Transverse colon (tissue), 4 donors: ENCODE measurements at regions not wholly inside any gene's neighbourhood (a gene's known extent, or its start where the extent isn't known, plus 50 kb on each side); places are given as distances from the start of the nearest gene placed in this dataset.
"Not testable (repeated sequence)": the region's sequence is repeated elsewhere in the genome, so short reads cannot be mapped to it uniquely, and the experiment has no call there.

Source experiments
- DNase-seq: peaks from one replicate; pipeline ENCODE4 v3.0.0-alpha.2; 2019
- H3K27ac ChIP-seq, 4 donors: fragments of 200-600 bp; sonication (generic); 2 replicates each; pipeline ENCODE4 v1.5.1; 2016 to 2018; ENCODE audit warnings: inconsistent platforms in 4 of 4
- H3K27me3 ChIP-seq: fragments of 200-600 bp; sonication (generic); 2 replicates; pipeline ENCODE4 v1.5.1; 2017; ENCODE audit warnings: inconsistent platforms
- H3K36me3 ChIP-seq, 4 donors: fragments of 200-600 bp; sonication (generic); 2 replicates each; pipeline ENCODE4 v1.5.1; 2017 to 2019; ENCODE audit warnings: inconsistent platforms in 4 of 4
- H3K4me1 ChIP-seq, 4 donors: fragments of 200-600 bp; sonication (generic); 2 replicates each; pipeline ENCODE4 v1.5.1; 2017 to 2020; ENCODE audit warnings: inconsistent platforms in 4 of 4
- H3K4me3 ChIP-seq, 4 donors: fragments of 200-600 bp; sonication (generic); 1 replicate in 1 of 4; 2 replicates in 3 of 4; pipeline versions ENCODE4 v1.5.1 to v1.6.1; 2017 to 2019; ENCODE audit warnings: inconsistent platforms in 4 of 4
- H3K9me3 ChIP-seq, 2 donors: fragments of 200-600 bp; sonication (generic); 2 replicates each; pipeline ENCODE4 v1.5.1; 2017 to 2019; ENCODE audit warnings: inconsistent platforms in 2 of 2
- EP300 ChIP-seq: sonication (generic); formaldehyde crosslinking; IDR thresholded peaks from one replicate; pipeline ENCODE4 v1.6.1; 2017; ENCODE audit warnings: antibody characterized with exemption, low read depth
- POLR2A ChIP-seq: fragments of 450-650 bp; IDR thresholded peaks from one replicate; pipeline ENCODE4 v1.6.1; 2016; ENCODE audit warnings: antibody characterized with exemption, mild to moderate bottlenecking, moderate library complexity
- POLR2AphosphoS5 ChIP-seq, 3 donors: sonication (generic); formaldehyde crosslinking; IDR thresholded peaks; one replicate each; pipeline ENCODE4 v1.6.1; 2016; ENCODE audit warnings: antibody characterized with exemption in 3 of 3
- WGBS, 2 donors: methylation state at CpG; one replicate each; pipeline ENCODE4 v1.1.5; 2018; ENCODE audit warnings: low coverage in 1 of 2; 5-methylcytosine and 5-hydroxymethylcytosine counted together
- in situ Hi-C, 4 donors: fragments of 200-750 bp; cut with MboI; loops; one replicate each; pipeline versions ENCODE4 v1.15.0 to v1.15.1; 2017; ENCODE audit warnings: low sequenced_read_pairs in 3 of 4, low pct_ligation_motif_present in 1 of 4, low pct_unique_long_range_greater_than_20kb in 1 of 4
- intact Hi-C: fragments of 100-400 bp; cut with DNase I; formaldehyde crosslinking; loops from one replicate; pipeline ENCODE4 v1.15.1; 2023; ENCODE audit warnings: low total_unique reads
- TF ChIP-seq, protein P1 (sequence below), 5 experiments: fragments of 200-600 bp in 3 of 5; fragments of 450-650 bp in 2 of 5; sonication (generic) in 3 of 5; IDR thresholded peaks; 1 replicate in 2 of 5; 2 replicates in 3 of 5; pipeline ENCODE4 v1.5.1; 2016 to 2017; ENCODE audit warnings: antibody characterized with exemption in 5 of 5, inconsistent platforms in 3 of 5, mild to moderate bottlenecking in 2 of 5, moderate library complexity in 1 of 5

DNA sequence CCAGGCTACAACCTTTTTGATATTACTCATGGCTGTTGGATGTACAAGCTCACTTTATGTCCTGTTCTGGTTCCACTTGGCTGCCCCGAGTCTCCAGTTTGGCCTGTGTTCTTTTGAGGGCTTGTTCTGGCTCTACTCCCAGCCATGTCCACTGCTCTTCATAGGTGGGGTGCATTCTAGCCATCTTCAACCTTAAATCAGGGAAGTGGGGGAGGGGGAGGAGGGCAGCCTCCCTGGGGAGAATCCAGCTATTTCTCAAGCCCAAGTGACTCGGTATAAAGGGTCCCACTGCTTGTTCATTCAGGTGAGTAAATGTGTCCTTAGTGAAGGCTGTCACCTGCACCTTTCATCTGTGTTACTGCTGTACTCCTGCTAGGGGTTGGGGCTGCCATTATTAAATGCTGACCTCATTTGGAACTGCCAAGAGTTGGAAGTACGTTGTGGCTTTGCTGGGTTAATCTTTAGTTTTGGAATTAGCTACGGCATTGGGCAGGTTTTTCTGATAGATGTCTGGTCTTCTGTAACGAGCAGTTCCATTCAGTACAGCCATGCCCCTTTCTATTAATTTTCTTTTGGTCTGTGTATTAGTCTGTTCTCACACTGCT is 255.8 kb downstream of the GOLGA6L6 start:
- H3K4me3 ChIP-seq, H3K27me3 ChIP-seq, H3K27ac ChIP-seq, DNase-seq, H3K4me1 ChIP-seq, H3K9me3 ChIP-seq, intact Hi-C loops, H3K36me3 ChIP-seq, in situ Hi-C loops: not testable (repeated sequence)
- WGBS, 2 donors: 54 to 56% methylated on average over 5 of the region's 5 CpGs

DNA sequence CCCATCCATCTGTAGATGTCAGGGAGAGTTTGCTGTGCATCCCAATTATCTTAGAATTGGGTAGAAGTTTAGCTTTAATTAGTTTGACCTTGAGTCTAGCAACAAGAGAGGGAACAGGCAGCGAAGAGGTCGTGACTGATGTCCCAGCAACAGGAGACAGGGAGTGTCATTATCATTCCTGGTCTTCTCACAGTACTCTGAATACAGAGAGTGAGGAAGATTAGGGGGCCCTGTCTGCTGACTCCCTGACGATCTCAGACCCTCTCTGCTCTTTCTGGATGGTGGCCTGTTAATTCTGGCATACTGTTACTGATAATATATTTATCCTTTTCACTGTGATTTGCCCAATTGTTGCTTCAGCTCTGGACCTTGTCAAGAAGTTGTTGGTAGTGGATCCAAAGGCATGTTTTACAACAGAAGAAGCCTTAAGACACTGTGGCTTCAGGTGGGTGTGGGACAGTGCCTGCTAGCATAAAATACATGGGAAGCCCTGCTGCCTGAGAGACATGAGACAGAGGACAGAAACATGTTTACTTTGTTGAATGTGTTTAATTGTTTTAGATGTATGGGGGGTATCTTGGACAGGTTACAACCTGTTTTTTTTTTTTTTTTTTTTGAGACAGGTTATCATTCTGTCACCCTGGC is 256.6 kb downstream of the GOLGA6L6 start:
- in situ Hi-C loops, H3K27me3 ChIP-seq, H3K9me3 ChIP-seq, H3K27ac ChIP-seq, DNase-seq, H3K4me1 ChIP-seq, intact Hi-C loops, H3K36me3 ChIP-seq, H3K4me3 ChIP-seq: not testable (repeated sequence)
- 59 to 61% methylated on average over 3 of the region's 3 CpGs for WGBS, 2 donors

DNA sequence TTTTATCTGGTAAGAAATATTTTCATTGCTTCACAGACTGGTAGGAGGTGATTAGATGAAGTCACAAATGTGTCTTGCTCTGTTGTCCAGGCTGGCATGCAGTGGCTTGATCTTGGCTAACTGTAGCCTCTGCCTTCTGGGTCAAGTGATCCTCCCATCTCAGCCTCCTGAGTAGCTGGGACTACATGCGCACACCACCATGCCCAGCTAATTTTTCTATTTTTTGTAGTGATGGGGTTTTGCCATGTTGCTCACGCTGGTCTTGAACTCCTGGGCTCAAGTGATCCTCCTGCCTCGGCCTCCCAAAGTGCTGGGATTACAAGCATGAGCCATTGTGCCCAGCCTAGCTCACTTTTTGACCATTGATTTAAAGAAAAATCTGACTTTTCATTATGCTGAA is 257.9 kb downstream of the GOLGA6L6 start:
- H3K36me3 ChIP-seq, in situ Hi-C loops, DNase-seq, H3K4me1 ChIP-seq, H3K9me3 ChIP-seq, H3K27ac ChIP-seq, H3K27me3 ChIP-seq, intact Hi-C loops, H3K4me3 ChIP-seq: not testable (repeated sequence)
- 52 to 54% methylated on average over 3 of the region's 3 CpGs for WGBS, 2 donors

DNA sequence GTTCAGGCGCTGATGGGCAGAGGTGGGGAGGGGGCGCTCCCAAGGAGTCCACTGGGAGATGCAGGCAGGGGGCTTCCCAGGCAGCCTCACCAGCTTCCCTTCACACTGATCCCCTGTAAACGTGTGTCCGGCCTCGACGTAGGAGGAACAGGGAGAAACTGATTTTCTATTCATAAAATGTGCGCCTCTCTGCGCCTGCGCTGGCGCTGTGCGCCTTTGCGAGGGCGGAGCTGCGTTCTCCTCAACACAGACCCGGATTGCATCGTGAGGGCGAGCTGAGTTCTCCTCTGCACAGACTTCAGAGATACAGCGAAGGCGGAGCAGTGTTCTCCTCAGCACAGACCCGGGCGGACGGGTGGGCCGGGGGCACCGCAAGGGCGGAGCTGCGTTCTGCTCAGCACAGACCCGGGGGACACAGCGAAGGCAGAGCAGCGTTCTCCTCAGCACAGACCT is 259.1 kb downstream of the GOLGA6L6 start:
- DNase-seq, H3K27me3 ChIP-seq, in situ Hi-C loops, H3K36me3 ChIP-seq, H3K9me3 ChIP-seq, H3K4me3 ChIP-seq, H3K4me1 ChIP-seq, H3K27ac ChIP-seq, intact Hi-C loops: not testable (repeated sequence)
- WGBS, 2 donors: 90% methylated on average over 29 of the region's 29 CpGs; no CpG with 5 or more reads in 1 of the 2 donors

DNA sequence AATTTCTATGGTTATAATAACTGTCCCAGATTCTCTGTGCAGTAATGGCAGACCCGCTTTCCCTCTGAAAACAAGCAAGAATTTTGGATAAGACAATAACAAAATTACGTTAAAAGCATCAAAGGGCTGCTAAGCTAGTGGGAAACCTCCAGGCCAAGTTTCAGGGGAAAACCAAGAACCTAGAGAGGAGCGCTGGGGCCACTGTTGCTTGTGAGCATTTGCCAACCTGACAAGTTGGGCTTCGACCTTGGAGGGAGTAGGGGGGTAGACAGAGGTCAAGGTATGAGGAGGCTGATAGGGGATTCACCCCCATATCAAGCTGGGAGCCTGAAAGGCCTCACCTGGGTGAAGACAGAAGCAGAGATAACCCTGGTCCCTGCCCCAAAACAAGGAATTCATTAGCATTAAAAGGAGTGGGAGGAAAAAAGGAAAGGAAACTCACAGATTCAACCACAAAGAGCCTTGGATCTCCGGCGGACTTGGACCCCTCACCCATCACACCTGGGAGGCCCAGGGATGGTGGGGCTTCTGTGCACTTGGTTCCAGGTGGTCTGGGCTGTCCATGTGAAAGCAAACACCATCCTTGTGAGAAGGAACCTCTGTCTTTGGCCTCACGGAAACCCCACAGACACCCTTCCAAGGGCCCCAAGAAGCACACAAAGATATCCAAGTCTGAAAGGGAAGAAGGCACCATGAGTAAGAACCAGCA is 259.9 kb downstream of the GOLGA6L6 start:
- H3K27me3 ChIP-seq, H3K4me3 ChIP-seq, in situ Hi-C loops, H3K4me1 ChIP-seq, H3K27ac ChIP-seq, H3K36me3 ChIP-seq, intact Hi-C loops, DNase-seq: not testable (repeated sequence)
- WGBS, 2 donors: 54 to 74% methylated on average over 6 to 7 of the region's 7 CpGs
- peaks cover 0 to 11% of the 10 kb centered on the region in 2 donors for H3K9me3 ChIP-seq

DNA sequence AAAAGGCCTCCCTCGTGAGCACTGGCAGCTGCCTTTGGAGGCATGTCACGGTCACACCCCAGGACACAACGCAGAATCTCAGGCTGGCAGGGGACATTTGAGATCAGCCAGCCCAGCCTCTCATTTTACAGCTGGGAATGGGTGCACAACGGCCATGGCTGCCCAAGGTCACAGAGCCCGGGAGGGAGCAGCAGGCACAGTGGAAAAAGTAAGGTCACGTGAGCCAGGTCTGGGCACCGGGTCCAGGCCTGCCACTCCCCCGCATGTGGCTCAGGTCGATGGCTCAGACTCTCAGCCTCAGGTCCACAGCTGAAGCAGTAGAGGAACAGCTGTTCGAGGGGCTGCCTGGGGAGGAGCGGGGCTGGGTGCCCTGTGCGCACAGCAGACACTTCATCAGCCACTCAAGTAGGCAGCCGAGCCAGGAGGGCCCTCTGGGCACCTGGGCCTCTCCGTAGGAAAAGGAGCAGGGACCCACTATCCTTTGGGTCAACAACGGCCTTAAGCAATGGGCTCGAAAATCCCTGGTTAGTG is 260.6 kb downstream of the GOLGA6L6 start:
- Histone ChIP-seq H3K27me3 (no peaks in the 10 kb centered on the region), H3K36me3 (no peaks in the 10 kb centered on the region), H3K27ac (no peak overlapping the region), H3K9me3 (peaks cover 0 to 11% of the 10 kb centered on the region in 2 donors), H3K4me3 (no peak overlapping the region), H3K4me1 (no peaks in the 10 kb centered on the region)
- WGBS, 2 donors: 84% methylated on average over 16 of the region's 16 CpGs; no CpG with 5 or more reads in 1 of the 2 donors
- intact Hi-C loops: no loop called here
- TF ChIP-seq EP300 (no peak), POLR2A (no peak), POLR2AphosphoS5 (IDR thresholded peaks at IDR 0.05) (no peak)
- TF ChIP-seq, protein P1, sequence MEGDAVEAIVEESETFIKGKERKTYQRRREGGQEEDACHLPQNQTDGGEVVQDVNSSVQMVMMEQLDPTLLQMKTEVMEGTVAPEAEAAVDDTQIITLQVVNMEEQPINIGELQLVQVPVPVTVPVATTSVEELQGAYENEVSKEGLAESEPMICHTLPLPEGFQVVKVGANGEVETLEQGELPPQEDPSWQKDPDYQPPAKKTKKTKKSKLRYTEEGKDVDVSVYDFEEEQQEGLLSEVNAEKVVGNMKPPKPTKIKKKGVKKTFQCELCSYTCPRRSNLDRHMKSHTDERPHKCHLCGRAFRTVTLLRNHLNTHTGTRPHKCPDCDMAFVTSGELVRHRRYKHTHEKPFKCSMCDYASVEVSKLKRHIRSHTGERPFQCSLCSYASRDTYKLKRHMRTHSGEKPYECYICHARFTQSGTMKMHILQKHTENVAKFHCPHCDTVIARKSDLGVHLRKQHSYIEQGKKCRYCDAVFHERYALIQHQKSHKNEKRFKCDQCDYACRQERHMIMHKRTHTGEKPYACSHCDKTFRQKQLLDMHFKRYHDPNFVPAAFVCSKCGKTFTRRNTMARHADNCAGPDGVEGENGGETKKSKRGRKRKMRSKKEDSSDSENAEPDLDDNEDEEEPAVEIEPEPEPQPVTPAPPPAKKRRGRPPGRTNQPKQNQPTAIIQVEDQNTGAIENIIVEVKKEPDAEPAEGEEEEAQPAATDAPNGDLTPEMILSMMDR (IDR thresholded peaks at IDR 0.05): no peak
- no peak for DNase-seq
- in situ Hi-C loops: no loop called here

DNA sequence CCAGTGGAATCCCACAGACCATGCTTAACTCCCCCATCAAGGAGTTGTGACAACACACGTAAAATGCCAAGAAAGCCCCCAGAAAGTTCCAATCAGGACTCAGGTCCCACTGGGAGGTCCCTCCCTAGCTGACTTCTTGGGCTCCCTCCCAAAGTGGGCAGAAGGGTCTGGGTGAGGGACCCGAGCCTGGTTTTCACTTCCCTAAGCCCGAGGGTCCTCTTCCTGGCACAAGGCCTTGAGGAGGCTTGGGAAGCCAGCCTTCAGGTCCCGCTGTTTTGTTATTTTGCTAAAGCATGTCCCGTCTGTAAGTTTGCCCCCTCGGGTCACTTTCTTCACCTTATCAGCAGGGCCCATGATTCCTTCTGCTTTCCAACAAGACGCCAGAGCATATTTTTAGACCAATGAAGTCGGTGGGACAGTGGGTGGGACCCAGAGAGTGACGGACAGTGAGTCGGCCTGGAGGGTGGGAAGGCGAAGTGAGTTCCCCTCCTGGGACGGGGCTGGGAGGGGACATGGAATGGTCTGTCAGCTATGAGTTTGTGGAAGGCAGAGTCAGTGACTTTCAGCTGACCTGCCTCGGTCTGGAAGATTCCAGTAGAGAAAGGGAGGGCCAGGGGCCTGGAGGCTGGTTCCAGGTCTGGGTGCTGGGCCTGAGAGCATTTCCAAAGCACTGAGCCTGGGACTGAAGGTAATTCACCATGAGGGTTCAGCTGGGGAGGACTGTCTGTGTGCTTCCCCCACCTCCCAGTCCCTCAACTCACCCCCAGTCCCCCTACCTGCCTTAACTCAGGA is 261.3 kb downstream of the GOLGA6L6 start:
- in situ Hi-C loops, intact Hi-C loops, H3K4me1 ChIP-seq, DNase-seq, H3K27ac ChIP-seq, H3K27me3 ChIP-seq, H3K4me3 ChIP-seq, H3K36me3 ChIP-seq: not testable (repeated sequence)
- WGBS, 2 donors: 69 to 81% methylated on average over 10 to 13 of the region's 13 CpGs
- H3K9me3 ChIP-seq: peaks cover 0 to 11% of the 10 kb centered on the region in 2 donors

DNA sequence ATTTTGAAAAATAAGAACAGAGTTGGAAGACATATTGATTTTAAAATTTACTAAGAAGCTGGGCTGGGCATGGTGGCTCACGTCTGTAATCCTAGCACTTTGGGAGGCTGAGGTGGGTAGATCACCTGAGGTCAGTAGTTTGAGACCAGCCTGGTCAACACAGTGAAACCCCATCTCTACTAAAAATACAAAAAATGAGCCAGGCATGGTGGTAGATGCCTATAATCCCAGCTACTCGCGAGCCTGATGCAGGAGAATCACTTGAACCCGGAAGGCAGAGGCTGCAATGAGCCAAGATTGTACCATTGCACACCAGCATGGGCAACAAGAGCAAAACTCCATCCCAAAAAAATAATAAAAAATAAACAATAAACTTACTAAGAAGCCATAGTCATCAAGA is 262.5 kb downstream of the GOLGA6L6 start:
- DNase-seq, in situ Hi-C loops: not testable (repeated sequence)
- H3K9me3 ChIP-seq: peaks cover 0 to 11% of the 10 kb centered on the region in 2 donors

DNA sequence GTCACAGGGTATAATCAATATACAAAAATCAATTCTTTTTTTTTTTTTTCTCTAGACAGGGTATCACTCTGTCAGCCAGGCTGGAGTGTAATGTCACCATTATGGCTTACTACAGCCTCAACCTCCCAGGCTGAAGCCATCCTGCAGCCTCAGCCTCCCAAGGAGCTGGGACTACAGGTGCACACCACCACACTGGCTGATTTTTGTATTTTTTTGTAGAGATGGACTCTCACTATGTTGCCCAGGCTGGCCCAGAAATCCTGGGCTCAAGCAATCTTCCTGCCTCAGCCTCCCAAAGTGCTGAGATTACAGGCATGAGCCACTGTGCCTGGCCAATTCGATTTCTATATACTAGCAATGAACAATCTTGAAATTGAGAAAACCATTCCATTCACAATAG is 263.2 kb downstream of the GOLGA6L6 start:
- H3K27me3 ChIP-seq, H3K4me1 ChIP-seq, H3K36me3 ChIP-seq, intact Hi-C loops, in situ Hi-C loops, H3K27ac ChIP-seq, DNase-seq, H3K4me3 ChIP-seq: not testable (repeated sequence)
- 17 to 23% methylated on average over 1 of the region's 1 CpG for WGBS, 2 donors
- H3K9me3 ChIP-seq: peaks cover 0 to 11% of the 10 kb centered on the region in 2 donors

More for the DNA sequence above, 262.5 kb downstream of the GOLGA6L6 start:
- H3K4me1 ChIP-seq, H3K27me3 ChIP-seq, intact Hi-C loops, H3K36me3 ChIP-seq, H3K4me3 ChIP-seq, H3K27ac ChIP-seq: not testable (repeated sequence)
- WGBS, 2 donors: 66 to 71% methylated on average over 4 of the region's 4 CpGs
